OCI-LY1 (cell line): ENCODE measurements at regions not wholly inside any gene's neighbourhood (a gene's known extent, or its start where the extent isn't known, plus 50 kb on each side); places are given as distances from the start of the nearest gene placed in this dataset.

ENCODE experiments used
- H2AFZ ChIP-seq: fragments of 200-600 bp; sonication (generic), shearing (Covaris generic); 2 replicates; pipeline ENCODE4 v1.6.0; 2014; ENCODE audit warnings: antibody characterized with exemption, mild to moderate bottlenecking, low read length
- H3F3A ChIP-seq: fragments of 200-600 bp; sonication (generic), shearing (Covaris generic); 2 replicates; pipeline ENCODE4 v1.6.0; 2014; ENCODE audit warnings: mild to moderate bottlenecking, antibody characterized with exemption, low read length, moderate library complexity; ENCODE audit not compliant: insufficient read depth
- H3K27ac ChIP-seq: fragments of 200-600 bp; sonication (generic); 2 replicates; pipeline ENCODE4 v1.5.1; 2014; ENCODE audit warnings: low read length, mixed run types, mild to moderate bottlenecking, low read depth; ENCODE audit not compliant: poor library complexity, severe bottlenecking
- H3K27me3 ChIP-seq: fragments of 200-600 bp; sonication (generic); 2 replicates; pipeline ENCODE4 v1.6.0; 2014; ENCODE audit warnings: antibody characterized with exemption, mild to moderate bottlenecking, low read length, moderate library complexity; ENCODE audit not compliant: insufficient read depth
- H3K36me3 ChIP-seq: fragments of 200-600 bp; sonication (generic); 2 replicates; pipeline ENCODE4 v1.6.1; 2014; ENCODE audit warnings: mild to moderate bottlenecking, antibody characterized with exemption, low read length, moderate library complexity, mixed read lengths; ENCODE audit not compliant: insufficient read depth
- H3K4me1 ChIP-seq: fragments of 200-600 bp; sonication (generic); 2 replicates; pipeline ENCODE4 v1.5.1; 2014; ENCODE audit warnings: mild to moderate bottlenecking, low read length, moderate library complexity; ENCODE audit not compliant: insufficient read depth, severe bottlenecking
- H3K4me2 ChIP-seq: fragments of 200-600 bp; sonication (generic), shearing (Covaris generic); 2 replicates; pipeline ENCODE4 v1.6.1; 2014; ENCODE audit warnings: low read length
- H3K4me3 ChIP-seq: fragments of 200-600 bp; sonication (generic); 2 replicates; pipeline ENCODE4 v1.5.1; 2014; ENCODE audit warnings: low read length, low read depth, mild to moderate bottlenecking, mixed read lengths; ENCODE audit not compliant: poor library complexity, severe bottlenecking
- H3K79me2 ChIP-seq: fragments of 200-600 bp; shearing (Covaris generic); 2 replicates; pipeline ENCODE4 v1.6.1; 2016; ENCODE audit warnings: mixed run types, low read length, mixed read lengths; ENCODE audit not compliant: insufficient read depth
- H3K9ac ChIP-seq: fragments of 200-600 bp; sonication (generic), shearing (Covaris generic); 2 replicates; pipeline ENCODE4 v1.6.1; 2014; ENCODE audit warnings: mild to moderate bottlenecking, low read length, mixed read lengths
- H3K9me2 ChIP-seq: fragments of 200-600 bp; sonication (generic), shearing (Covaris generic); 2 replicates; pipeline ENCODE4 v1.6.1; 2014; ENCODE audit warnings: low read depth, mild to moderate bottlenecking, low read length, mixed read lengths
- H3K9me3 ChIP-seq: fragments of 200-600 bp; shearing (Covaris generic); 2 replicates; pipeline ENCODE4 v1.6.1; 2014; ENCODE audit warnings: low read length, mixed read lengths
- H4K20me1 ChIP-seq: fragments of 200-600 bp; sonication (generic), shearing (Covaris generic); 2 replicates; pipeline ENCODE4 v1.6.0; 2016; ENCODE audit warnings: mild to moderate bottlenecking, low read length; ENCODE audit not compliant: insufficient read depth
- CTCF ChIP-seq: fragments of 200-600 bp; sonication (generic), shearing (Covaris generic); IDR thresholded peaks from 2 replicates; pipeline ENCODE4 v1.5.1; 2017; ENCODE audit warnings: mild to moderate bottlenecking, antibody characterized with exemption, low read length, moderate library complexity, mixed read lengths
- EZH2 ChIP-seq: fragments of 200-600 bp; sonication (generic), shearing (Covaris generic); IDR thresholded peaks from 2 replicates; pipeline ENCODE4 v1.8.0; 2017; ENCODE audit warnings: borderline replicate concordance, mixed run types, mild to moderate bottlenecking, antibody characterized with exemption, low read length, moderate library complexity, mixed read lengths

- Histone ChIP-seq H3K4me2 (no peak overlapping the region), H4K20me1 (no peaks in the 10 kb centered on the region), H3K9me3 (no peaks in the 10 kb centered on the region), H3K4me1 (no peaks in the 10 kb centered on the region), H3K27ac (no peak overlapping the region), H3K27me3 (no peaks in the 10 kb centered on the region), H2AFZ (no peak overlapping the region), H3F3A (no peaks in the 10 kb centered on the region), H3K9me2 (no peaks in the 10 kb centered on the region), H3K4me3 (no peak overlapping the region), H3K9ac (no peak overlapping the region), H3K79me2 (no peaks in the 10 kb centered on the region), H3K36me3 (no peaks in the 10 kb centered on the region)
- TF ChIP-seq EZH2 (no peak), CTCF (no peak)
Observed at GRCh38 chr16:86198206-86199118, 299.5 kb downstream of the IRF8 start.

GRCh38 chr16:86199182-86199581 lies 300.2 kb downstream of the IRF8 start:
- Histone ChIP-seq H3K27me3 (no peaks in the 10 kb centered on the region), H3K4me2 (no peak overlapping the region), H3K4me1 (no peaks in the 10 kb centered on the region), H2AFZ (no peak overlapping the region), H3F3A (no peaks in the 10 kb centered on the region), H3K9ac (no peak overlapping the region), H3K9me3 (no peaks in the 10 kb centered on the region), H3K4me3 (no peak overlapping the region), H3K36me3 (no peaks in the 10 kb centered on the region), H3K79me2 (no peaks in the 10 kb centered on the region), H3K27ac (no peak overlapping the region), H3K9me2 (no peaks in the 10 kb centered on the region), H4K20me1 (no peaks in the 10 kb centered on the region)
- no peak for TF ChIP-seq CTCF
- TF ChIP-seq EZH2, result no peak

- Histone ChIP-seq H2AFZ (no peak overlapping the region), H3K4me1 (no peaks in the 10 kb centered on the region), H3K4me2 (no peak overlapping the region), H3K9ac (no peak overlapping the region), H3K9me3 (no peaks in the 10 kb centered on the region), H3K36me3 (no peaks in the 10 kb centered on the region), H3K27me3 (no peaks in the 10 kb centered on the region), H3F3A (no peaks in the 10 kb centered on the region), H3K79me2 (no peaks in the 10 kb centered on the region), H4K20me1 (no peaks in the 10 kb centered on the region), H3K4me3 (no peak overlapping the region), H3K9me2 (no peaks in the 10 kb centered on the region), H3K27ac (no peak overlapping the region)
- TF ChIP-seq CTCF (no peak), EZH2 (no peak)
Observed at GRCh38 chr16:86199871-86200695, 301.1 kb downstream of the IRF8 start.
